ENCODE measurements at regions not wholly inside any gene's neighbourhood (a gene's known extent, or its start where the extent isn't known, plus 50 kb on each side); places are given as distances from the start of the nearest gene placed in this dataset.

- no peak for TF ChIP-seq CTCF (IDR thresholded peaks at IDR 0.05)
- no peak for TF ChIP-seq POLR2A (IDR thresholded peaks at IDR 0.05)
Measured at GRCh38 chr1:4317207-4317606, 337.2 kb upstream of the AJAP1 start.

All from right lobe of liver (tissue), 4 donors.